Putamen (tissue), 1 donor: ENCODE measurements at regions not wholly inside any gene's neighbourhood (a gene's known extent, or its start where the extent isn't known, plus 50 kb on each side); places are given as distances from the start of the nearest gene placed in this dataset.

Experiments
- DNase-seq: peaks from one replicate; pipeline ENCODE4 v3.0.0-alpha.2; 2016; ENCODE audit warnings: low spot score

DNA sequence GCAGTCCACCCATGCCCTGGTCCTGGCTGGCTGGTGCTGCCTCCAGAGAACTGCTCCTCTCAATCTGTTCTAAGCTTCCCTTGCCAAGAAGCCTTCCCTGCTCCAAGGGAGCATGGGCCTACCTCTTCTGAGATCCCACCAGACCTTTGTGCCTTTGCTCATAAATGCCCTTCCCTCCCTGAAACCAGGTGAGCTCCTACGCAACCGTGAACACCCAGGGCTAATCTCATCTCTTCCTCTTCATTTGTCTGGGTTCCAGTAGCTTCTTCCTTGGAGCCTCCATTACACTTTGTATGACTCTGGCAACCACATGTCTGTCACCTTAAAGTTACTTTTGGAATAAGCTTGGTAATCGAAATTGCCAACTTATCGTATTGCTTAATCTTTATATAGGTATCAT is 270.6 kb downstream of the PBX3 start:
- DNase-seq, result no peak

DNA sequence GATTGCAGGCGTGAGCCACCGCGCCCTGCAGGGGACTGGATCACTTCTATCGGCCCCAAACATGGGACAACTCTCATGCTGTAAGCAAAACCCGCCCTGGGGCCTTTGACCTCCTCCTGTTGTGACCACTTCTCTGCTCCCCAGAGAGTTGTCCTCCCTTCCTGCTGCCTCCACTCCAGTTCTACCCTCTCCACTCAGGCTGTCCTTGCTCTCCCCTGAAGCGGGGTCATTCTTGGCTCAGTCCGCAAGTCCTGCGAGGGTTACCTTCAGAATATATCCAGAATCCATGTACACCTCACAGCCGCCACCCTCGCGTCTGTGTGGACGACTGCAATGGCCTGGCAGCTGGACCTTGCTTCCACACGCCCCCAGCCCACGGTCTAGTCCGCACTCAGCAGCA is 273.7 kb downstream of the PBX3 start:
- DNase-seq, result no peak

DNA sequence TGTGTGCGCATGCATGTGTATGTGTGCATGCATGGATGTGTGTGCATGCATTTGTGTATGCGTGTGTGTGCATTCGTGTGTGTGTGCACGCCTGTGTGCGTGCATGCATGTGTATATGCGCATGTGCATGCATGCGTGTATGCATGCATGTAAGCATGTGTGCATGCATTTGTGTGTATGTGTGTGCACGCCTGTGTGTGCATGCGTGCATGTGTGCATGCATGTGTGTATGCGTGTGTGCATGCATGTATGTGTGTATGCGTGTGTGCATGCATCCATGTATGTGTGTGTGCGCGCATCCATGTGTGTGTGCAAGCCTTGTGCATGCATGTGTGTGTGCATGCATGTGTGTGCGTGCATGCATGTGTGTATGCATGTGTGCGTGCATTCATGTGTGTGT is 276.8 kb downstream of the PBX3 start:
- no peak for DNase-seq

DNA sequence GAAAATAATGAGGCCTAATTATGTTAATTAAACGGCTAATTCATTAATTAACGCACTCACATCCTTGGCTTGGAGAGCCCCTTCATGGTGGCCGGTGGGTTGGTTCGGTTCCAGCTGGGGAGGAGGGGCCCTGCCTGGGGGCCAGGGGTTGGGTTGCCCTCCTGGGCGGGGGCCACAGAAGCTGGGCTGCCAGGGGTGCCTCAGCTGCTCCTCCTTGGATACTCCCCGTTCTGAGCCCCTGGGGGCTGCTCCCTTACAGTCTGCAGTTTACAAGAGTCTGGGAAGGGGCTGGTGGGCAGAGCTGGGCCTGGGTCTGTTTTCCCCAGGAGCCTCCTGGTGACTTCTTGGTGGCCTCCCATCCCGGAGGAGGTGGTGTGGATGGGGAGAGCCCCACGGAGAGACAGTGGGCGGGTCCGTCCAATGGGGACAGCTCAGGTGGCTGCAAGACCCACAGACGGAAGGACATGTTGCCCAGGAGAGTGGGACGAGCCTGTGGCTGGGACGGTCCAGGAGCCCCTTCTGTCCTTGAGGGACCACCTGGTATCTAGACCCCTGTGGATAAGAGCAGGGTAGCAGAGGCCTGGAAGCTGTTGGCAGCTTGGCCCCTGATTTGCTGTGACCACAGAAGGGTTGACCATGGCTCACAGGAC is 277.5 kb downstream of the PBX3 start:
- no peak for DNase-seq

DNA sequence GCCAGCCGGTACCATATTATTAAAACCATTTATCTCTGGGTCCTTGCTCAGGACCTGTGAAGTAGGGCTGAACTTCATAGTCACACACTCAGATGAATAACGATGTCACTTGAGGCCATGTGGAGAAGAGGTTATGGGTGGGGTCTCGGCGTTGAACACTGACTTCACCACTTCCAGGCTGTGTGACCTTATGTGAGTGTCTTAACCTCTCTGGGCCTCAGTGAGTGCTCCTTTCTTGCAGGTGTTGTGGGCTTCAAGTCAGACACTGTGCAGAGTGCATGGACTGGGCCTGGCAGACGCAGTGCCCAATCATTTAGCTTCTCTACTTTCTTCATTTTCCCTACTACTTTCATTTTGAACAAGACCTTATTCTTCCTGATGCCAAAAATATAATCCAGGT is 278.8 kb downstream of the PBX3 start:
- DNase-seq, result no peak

DNA sequence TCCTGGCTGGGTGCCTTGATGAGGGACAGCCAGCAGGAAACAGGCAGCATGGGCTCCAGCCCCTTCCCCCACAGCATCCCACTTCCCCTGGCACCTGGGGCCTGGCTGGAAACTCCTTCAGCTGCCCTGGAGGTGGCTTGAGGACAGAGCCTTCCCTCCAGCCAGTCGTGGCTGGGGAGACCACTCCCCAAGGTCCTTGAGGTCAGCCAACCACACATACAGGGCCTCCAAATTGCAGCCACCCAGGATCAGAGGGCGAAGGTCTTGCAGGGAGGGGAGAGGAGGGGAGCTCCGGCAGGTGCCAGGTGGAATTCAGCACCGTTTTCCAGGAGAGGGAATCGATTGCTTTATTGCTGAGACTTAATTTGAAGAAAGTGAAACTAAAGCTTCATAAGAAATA is 280.4 kb downstream of the PBX3 start:
- no peak for DNase-seq

DNA sequence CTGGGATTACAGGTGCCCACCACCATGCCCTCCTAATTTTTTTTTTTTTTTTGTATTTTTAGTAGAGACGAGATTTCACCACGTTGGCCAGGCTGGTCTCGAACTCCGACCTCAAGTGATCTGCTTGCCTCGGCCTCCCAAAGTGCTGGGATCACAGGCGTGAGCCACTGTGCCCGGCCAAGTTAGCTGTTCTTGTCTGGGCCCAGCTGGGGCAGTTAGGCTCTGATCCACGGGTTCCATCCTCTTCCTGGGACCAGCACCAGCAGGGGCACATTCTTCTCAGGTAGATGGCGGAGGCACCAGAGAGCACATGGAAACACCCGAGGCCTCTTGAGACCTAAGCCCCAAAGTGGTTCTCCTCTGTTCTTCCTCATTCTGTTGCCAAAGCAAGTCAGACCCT is 281.6 kb downstream of the PBX3 start:
- no peak for DNase-seq

DNA sequence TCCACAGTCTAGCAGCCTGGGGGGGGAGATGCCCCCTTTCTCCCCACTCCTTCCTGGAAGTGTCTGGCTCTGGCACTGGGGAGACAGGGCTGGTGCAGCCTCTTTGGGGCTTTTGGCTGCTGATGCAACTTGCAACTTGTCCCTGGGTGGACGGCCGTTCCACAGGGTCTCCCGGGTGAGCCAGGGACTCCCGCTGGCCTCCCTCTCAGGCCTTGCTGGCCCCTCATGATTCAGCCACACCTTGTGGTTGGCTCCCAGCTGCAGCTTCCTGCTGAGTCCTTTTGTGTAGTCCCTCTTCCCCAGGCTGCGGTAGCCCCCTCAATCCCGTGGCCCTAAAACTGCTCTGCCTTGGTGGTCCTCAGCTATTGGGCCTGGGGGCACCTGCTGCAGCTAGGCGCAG is 283.5 kb downstream of the PBX3 start:
- no peak for DNase-seq

DNA sequence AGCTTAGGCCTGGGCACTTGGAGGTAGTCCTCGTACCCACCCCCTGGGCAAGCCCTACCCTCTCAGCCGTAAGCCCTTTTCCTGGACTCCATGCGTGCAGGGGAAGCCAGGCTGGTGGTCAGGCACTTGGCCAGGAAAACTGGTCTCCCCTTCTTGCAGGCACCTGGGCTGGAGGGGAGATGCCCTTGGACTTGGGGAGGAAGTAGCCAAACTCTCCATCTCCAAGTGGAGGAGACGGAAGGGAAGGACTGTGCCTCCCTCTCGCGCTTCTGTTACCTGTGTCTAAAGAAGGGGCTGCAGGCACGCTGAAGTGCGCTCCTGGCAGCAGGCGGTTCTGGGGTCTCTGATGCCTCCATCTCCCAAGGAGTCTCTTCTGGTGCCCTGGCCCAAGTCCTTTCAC is 283.9 kb downstream of the PBX3 start:
- DNase-seq, result no peak

DNA sequence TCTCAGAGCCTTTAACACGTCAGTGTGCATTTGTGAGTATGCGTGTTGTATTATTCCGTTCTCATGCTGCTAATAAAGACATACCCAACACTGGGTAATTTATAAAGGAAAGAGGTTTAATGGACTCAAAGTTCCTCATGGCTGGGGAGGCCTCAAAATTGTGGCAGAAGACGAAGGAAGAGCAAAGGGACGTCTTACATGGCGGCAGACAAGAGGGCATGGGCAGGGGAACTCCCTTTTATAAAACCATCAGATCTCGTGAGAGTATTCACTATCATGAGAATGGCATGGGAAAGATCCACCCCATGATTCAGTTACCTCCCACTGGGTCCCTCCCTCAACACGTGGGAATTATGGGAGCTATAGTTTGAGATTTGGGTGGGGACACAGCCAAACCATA is 285.0 kb downstream of the PBX3 start:
- DNase-seq, result no peak

DNA sequence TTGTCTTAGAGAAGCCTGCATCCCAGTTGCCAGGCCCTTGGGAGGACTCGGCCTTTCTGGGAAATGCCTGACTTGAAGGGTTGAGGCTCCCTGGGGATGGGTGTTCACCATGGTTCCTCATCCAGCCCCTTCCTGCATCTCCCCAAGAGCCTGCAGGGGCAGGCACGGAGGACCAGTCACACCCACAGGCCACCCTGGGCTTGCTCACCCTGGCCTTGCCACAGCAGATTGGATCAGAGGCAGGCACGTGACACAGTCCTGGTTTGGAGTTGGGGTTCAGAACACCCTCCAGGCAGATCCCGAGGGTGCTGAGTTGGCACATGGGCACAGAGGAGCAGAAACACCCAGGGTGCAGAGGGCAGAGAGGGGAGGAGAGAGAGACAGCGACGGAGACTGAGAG is 286.1 kb downstream of the PBX3 start:
- no peak for DNase-seq

DNA sequence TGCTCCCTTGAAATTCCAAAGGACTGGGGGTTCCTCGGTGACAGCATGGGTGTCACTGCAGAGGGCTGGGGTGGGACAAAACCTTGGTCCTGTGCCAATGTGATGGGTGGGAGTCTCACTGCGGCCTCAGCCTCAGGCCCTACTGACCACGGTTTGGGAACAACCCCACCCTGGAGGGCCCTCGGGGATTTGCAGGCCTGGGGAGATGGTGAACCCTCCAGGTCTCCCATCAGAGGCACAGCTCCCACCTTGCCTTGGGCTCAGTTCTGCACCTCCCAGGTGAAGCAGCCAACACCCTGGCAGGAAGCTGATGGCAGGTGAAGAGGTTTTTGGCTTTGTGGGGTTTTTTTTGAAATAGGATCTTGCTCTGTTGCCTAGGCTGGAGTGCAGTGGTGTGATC is 286.8 kb downstream of the PBX3 start:
- no peak for DNase-seq

DNA sequence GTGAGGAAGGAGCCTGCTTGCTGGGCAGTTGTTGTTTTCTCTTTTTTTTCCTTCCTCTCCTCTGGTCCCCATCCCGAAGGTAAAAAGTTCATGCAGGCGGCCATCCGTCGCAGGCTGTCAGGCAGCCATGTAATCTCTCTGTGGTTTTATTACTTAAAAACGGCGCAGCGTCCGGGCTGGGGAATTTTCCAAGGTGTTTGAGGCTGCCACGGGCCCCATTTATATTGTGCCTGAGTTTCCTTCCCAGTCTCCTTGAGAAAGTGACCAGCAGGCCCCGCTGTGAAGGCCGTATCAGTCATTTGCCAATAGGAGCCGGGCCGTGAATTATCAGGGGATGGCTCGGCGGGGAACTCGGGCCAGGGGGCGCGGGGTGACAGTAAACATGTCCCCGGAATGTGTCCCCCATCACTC is 289.7 kb downstream of the PBX3 start:
- no peak for DNase-seq

DNA sequence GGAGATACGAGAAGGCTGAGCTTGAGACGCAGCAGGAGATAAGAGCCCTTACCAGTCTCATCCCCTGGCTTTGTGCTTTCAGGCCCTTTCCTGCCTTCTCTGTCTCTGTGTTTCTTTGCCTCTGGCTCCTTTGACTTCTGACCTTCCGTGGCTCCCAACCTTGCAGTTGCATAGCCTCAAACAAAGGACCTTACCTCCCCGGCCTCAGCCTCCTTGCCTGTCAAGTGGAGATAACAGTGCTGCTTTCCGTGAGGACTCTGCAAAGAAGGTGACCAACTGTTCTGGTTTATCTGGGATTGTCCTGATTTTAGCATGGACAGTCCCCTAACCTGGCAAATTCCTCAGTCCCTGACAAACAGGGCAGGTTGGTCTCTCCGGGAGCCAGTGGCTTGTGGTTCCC is 287.8 kb upstream of the MVB12B start:
- no peak for DNase-seq

DNA sequence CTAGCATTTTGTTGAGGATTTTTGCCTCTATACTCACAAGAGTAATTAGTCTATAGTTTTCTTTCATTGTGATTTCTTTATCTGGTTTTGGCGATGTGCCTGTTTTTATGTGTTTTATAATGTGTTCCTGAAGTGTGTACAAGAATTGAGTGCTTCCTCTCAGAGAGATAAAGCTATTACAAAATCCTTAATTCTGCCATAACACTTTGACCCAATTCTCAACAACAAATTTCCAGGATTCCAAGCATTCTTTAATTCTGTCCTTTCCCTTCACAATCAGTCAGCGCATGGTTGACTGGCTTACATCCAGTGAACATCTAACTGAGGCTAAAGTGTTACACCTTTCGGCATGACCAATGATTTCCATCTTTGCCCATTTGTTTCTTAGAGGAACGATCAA is 282.9 kb upstream of the MVB12B start:
- DNase-seq, result no peak

DNA sequence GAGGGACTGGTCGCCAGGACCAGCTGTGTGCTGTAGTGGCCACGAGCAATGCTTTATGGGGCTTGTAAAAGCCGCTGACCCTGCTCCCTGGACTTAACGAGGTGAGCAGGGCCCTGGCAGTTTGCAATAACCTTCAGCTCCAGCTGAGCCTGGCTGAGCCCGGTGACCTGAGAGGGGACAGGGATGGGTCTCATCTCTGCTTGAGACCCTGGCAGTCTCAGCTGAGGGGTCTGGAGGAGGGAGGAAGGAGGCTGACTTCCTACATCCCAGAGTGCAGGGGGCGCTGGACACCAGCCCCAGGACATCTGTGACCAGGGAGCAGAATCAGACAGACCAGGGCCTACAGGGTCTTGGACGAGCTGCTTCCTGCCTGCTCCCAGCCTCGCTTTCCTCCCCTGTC is 277.5 kb upstream of the MVB12B start:
- no peak for DNase-seq

DNA sequence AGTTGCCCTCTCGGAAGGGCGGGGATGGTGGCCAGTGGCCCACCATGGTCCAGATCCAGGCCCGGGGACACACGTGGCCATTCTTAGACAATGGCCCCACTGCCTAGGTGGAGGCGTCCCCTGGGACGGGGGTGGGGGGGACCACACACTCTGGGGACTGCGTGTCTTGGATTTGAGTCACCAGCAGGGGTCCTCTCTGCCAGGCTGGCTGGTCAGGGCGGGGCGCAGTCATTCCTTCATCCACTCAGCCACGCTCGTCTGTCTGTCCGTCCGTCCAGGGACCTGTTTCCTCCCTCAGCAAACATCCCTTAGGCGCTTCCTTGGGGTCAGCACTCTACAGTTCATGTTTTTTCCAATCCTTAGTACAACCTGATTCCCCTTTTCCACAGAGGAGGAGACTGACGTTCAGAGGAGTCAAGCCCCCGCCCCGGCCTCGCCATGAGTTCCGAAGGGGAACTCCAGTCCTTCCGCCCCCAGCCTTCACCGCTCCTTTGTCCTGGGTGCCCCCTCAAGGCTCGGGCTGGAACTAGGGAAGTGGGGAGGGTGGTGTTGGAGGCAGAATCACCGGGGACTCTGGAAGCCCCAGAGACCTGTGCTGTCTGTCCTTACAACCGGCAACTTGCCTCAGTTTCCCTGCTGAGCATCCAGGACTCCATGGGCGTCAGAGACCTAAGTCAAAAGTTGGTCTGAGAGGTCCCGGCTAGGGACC is 276.6 kb upstream of the MVB12B start:
- DNase-seq, result no peak

DNA sequence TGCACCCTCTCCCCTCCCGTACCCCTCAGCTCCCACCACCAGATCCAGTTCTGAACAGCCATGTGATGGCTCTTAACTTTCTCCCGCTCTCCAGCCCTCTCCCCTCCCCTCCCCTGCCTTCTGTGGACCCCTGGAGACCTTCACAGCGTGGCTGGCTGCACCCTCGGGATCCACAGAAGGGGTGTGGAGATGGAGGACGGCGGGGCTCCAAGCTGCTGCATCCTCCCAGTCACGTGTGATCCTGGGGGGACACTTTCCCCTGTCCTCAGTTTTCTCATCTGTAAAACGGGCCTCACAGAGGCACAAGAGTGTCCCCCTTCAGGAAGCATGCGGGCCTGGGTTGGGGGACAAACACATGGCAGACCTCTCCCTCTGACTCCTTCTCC is 276.0 kb upstream of the MVB12B start:
- DNase-seq, result no peak

DNA sequence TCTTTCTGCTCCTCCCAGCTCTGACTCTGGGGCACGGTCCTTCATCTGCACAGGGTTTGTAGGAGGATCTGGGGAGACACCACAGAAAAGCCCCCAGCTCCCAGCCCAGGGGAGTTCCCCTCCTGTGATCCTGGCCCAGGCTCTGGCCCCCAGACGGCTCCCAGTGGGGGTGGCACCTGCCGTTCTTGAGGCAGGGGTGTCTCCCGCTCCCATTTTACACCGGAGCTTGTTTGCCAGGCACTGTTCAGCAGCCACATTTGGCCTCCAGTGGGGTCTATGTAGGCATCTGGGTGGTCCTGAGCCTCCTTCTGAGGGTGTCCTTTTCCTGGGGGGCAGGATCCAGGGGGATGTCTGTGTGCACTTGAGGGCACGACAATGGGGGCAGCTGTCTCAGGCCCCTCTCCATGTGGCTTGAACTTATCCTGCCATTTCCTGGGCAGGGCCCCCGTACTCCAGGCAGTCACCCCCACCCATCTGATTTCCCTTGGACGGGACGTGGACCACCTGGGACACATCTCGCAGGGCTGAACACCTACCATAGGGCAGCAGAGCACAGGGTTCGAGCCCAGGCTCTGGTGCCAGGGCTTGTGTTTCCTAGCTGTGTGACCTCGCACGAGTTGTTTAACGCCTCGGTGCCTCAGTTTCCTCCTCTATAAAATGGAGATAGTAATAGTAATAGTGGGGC is 275.0 kb upstream of the MVB12B start:
- DNase-seq, result no peak

DNA sequence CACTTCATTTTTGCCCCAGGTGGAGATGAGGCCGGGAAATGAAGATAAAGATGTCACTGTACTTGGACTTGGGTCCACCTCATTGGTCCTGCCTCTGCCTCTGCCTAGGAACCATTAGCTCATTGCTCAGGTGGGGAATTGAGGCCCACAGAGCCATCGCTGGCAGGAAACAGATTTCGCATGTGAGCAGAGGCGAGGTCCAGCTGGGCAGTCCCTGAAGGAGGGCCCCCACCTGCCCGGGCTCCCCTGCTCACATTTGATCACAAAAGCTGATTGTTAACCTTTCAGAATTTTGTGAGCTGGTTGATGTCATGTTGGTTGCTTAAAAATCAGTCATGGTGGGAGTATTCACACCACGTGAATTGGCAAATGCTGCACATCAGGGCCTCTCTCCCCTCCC is 273.8 kb upstream of the MVB12B start:
- DNase-seq, result no peak

DNA sequence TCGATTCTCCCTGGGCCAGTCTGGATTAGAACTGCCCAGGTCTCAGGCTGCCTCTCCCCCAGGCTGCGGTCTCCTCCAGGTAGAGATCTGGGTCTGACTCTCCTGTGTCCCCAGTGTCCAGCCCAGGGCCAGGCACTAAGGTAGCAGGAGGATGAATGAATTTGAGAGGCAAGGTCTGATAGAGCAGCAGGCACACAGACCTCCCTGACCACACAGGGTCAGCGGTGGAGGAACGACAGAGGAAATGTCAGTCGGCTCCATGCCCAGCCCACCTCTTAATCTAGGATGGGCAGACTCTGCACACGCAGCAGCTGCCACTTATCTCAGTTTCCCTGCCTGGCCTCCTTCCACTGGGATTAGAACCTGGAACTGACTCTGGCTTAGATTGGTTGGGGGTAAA is 272.7 kb upstream of the MVB12B start:
- DNase-seq, result no peak

DNA sequence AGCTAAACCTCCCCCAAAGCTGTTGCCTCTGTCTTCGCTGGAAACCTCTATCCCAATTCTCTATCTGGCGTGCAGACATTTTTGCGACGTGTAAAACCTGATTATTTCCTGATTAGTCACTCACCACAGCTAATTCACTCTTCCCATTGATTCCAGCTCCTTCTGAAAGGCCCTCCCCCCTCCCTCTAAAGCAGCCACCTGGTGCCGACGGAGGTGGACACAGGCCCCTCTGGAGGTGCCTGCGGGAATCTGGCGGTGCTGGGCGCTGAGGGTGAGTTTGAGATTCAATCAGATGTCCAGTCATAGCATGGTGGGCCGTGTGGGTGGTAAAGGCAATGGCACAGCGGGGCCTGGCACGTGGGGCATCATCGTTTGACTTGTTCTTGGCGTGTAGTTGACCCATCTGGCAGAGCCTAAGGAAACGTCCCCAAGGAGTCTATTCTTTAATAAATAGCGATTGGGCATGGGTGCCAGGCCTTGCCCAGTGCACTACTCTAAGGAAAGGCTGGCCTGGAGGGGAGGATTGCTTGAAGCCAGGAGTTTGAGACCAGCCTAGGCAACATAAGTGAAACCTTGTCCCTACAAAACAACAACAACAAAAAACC is 271.1 kb upstream of the MVB12B start:
- DNase-seq, result no peak

DNA sequence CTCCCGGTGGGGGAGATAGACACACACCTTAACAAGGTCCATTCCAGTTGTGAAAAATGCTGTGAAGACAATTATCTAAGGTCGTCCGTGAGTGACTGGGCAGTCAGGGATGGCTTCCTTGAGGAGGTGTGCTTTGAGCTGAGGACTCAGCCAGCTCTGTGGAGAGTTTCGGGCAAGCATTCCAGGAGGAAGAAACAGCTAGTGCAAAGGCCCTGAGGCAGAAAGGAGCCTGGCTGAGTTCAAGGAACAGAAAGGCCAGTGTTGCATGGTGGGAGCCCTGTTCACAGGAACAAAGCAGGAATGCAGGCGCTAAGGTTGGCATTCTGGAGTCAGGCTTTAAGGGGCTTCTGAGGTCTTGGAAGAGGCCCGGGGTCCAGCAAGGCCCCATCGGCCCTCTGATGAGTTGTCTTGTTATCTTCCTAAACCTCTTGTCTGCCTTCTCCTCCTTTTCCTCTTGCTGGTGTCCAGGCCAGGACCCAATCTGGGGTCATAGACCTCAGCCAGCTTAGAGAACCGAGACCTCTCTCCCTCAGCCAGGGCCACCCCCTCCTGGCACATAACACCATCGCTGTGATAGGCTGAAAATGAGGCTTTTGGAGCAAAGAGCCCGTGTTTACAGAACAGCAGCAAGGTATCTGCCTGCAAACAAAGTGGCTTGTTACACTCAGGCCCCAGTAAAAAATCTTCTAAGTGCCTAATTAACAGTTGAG is 270.2 kb upstream of the MVB12B start:
- DNase-seq, result no peak
